IMR-90 (cell line): ENCODE measurements at regions not wholly inside any gene's neighbourhood (a gene's known extent, or its start where the extent isn't known, plus 50 kb on each side); places are given as distances from the start of the nearest gene placed in this dataset.

Experiments
- ATAC-seq: fragments of 200-7000 bp; cut with Tn5 transposase; 2 replicates; pipeline ENCODE4 v1.9.1; 2020; ENCODE audit warnings: low read depth, mild to moderate bottlenecking, moderate library complexity
- BruUV-seq: library from RNA; stranded (reverse); fragments of 400-500 nt; replicated peaks from 2 replicates; lab custom pipeline; 2021; lab: Mats Ljungman, UMichigan
- CTCF ChIA-PET: fragments of 300-600 bp; formaldehyde crosslinking; extraction: SDS; loops from one replicate; lab custom pipeline; 2021; ENCODE audit warnings: antibody characterized with exemption; lab: Yijun Ruan, JAX
- POLR2A ChIA-PET: fragments of 300-600 bp; sonication (Branson Sonifier 250); formaldehyde crosslinking; loops from one replicate; lab custom pipeline; 2022; ENCODE audit warnings: antibody characterized with exemption; ENCODE audit not compliant: unreplicated experiment; lab: Charles Lee
- DNase-seq: peaks from one replicate; pipeline ENCODE4 v3.0.0; 2013
- H2AFZ ChIP-seq: replicated peaks from 2 replicates; pipeline ENCODE3; 2013; ENCODE audit warnings: low read length, mild to moderate bottlenecking; ENCODE audit not compliant: poor library complexity
- H2AK5ac ChIP-seq: 2 replicates; pipeline ENCODE4 v1.6.1; 2013; ENCODE audit warnings: low read depth, low read length, inconsistent platforms
- H2AK9ac ChIP-seq: replicated peaks from 2 replicates; pipeline ENCODE3; 2013; ENCODE audit warnings: mild to moderate bottlenecking, low read depth, low read length, moderate library complexity; ENCODE audit not compliant: poor library complexity
- H2BK120ac ChIP-seq: 2 replicates; pipeline ENCODE4 v1.6.1; 2013; ENCODE audit warnings: low read depth, low read length, inconsistent platforms
- H2BK15ac ChIP-seq: 3 replicates; pipeline ENCODE4 v1.6.1; 2013; ENCODE audit warnings: low read depth, low read length, inconsistent platforms
- H2BK20ac ChIP-seq: 2 replicates; pipeline ENCODE4 v1.6.1; 2013; ENCODE audit warnings: low read depth, mild to moderate bottlenecking, inconsistent platforms, low read length, moderate library complexity
- H2BK5ac ChIP-seq: 2 replicates; pipeline ENCODE4 v1.6.1; 2013; ENCODE audit warnings: mild to moderate bottlenecking, low read depth, low read length, inconsistent platforms; ENCODE audit not compliant: poor library complexity, severe bottlenecking
- H3K14ac ChIP-seq: replicated peaks from 2 replicates; pipeline ENCODE4 v1.6.1; 2013; ENCODE audit warnings: low read depth, low read length, inconsistent platforms
- H3K18ac ChIP-seq: 2 replicates; pipeline ENCODE4 v1.6.1; 2013; ENCODE audit warnings: low read depth, low read length, control low read depth
- H3K23ac ChIP-seq: 2 replicates; pipeline ENCODE4 v1.6.1; 2013; ENCODE audit warnings: low read depth, low read length, inconsistent platforms
- H3K27ac ChIP-seq: 2 replicates; pipeline ENCODE4 v1.5.1; 2013; ENCODE audit warnings: mild to moderate bottlenecking, control low read depth, low read length; ENCODE audit not compliant: insufficient read depth
- H3K27me3 ChIP-seq: 2 replicates; pipeline ENCODE4 v1.6.1; 2013; ENCODE audit warnings: low read length; ENCODE audit not compliant: control insufficient read depth, insufficient read depth
- H3K36me3 ChIP-seq: 2 replicates; pipeline ENCODE4 v1.6.1; 2013; ENCODE audit warnings: low read length, mixed read lengths; ENCODE audit not compliant: control insufficient read depth, insufficient read depth
- H3K4ac ChIP-seq: 2 replicates; pipeline ENCODE4 v1.6.1; 2013; ENCODE audit warnings: low read depth, low read length, inconsistent platforms
- H3K4me1 ChIP-seq: 2 replicates; pipeline ENCODE4 v1.6.1; 2013; ENCODE audit warnings: low read length, mixed read lengths; ENCODE audit not compliant: control insufficient read depth, insufficient read depth
- H3K4me2 ChIP-seq: 2 replicates; pipeline ENCODE4 v1.6.1; 2013; ENCODE audit warnings: low read depth, mild to moderate bottlenecking, control low read depth, low read length, moderate library complexity
- H3K4me3 ChIP-seq: 2 replicates; pipeline ENCODE4 v1.5.1; 2013; ENCODE audit warnings: low read depth, mild to moderate bottlenecking, control low read depth, low read length, moderate library complexity; ENCODE audit not compliant: insufficient read depth
- H3K56ac ChIP-seq: 2 replicates; pipeline ENCODE4 v1.6.1; 2013; ENCODE audit warnings: low read length, inconsistent platforms; ENCODE audit not compliant: insufficient read depth; ENCODE audit errors: extremely low read depth
- H3K79me1 ChIP-seq, 2 experiments: 2 replicates each; pipeline ENCODE4 v1.6.1; 2013; ENCODE audit warnings: low read length in 2 of 2, inconsistent platforms in 1 of 2, low read depth in 1 of 2
- H3K9ac ChIP-seq: 2 replicates; pipeline ENCODE4 v1.6.1; 2013; ENCODE audit warnings: low read depth, low read length, control low read depth
- H3K9me1 ChIP-seq: 2 replicates; pipeline ENCODE4 v1.6.1; 2013; ENCODE audit warnings: low read length, inconsistent platforms; ENCODE audit not compliant: insufficient read depth
- H3K9me3 ChIP-seq: 2 replicates; pipeline ENCODE4 v1.6.1; 2013; ENCODE audit warnings: low read length; ENCODE audit not compliant: control insufficient read depth, insufficient read depth
- H4K20me1 ChIP-seq: 2 replicates; pipeline ENCODE4 v1.6.1; 2013; ENCODE audit warnings: low read length, inconsistent platforms; ENCODE audit not compliant: insufficient read depth
- H4K5ac ChIP-seq: 2 replicates; pipeline ENCODE4 v1.6.1; 2013; ENCODE audit warnings: mild to moderate bottlenecking, low read depth, low read length, control low read depth
- H4K8ac ChIP-seq, 2 experiments: 2 replicates each; pipeline ENCODE4 v1.6.1; 2013; ENCODE audit warnings: low read depth in 2 of 2, low read length in 2 of 2, control low read depth in 1 of 2, inconsistent platforms in 1 of 2
- H4K91ac ChIP-seq: 2 replicates; pipeline ENCODE4 v1.6.1; 2013; ENCODE audit warnings: low read depth, low read length, inconsistent platforms; ENCODE audit not compliant: insufficient read depth
- CEBPB ChIP-seq: IDR thresholded peaks from 2 replicates; pipeline ENCODE4 v1.6.1; 2012; ENCODE audit warnings: low read depth, low read length, improper control_type of control experiment
- CTCF ChIP-seq: conservative IDR thresholded peaks from 2 replicates; pipeline ENCODE4 v1.5.1; 2012; ENCODE audit warnings: mild to moderate bottlenecking, low read depth, low read length, improper control_type of control experiment
- RAD21 ChIP-seq: IDR thresholded peaks from 2 replicates; pipeline ENCODE4 v1.6.1; 2012; ENCODE audit warnings: low read length, improper control_type of control experiment
- SMC3 ChIP-seq: fragments of 150-350 bp; IDR thresholded peaks from 2 replicates; pipeline ENCODE4 v1.6.1; 2016; ENCODE audit warnings: low read depth, mild to moderate bottlenecking, antibody characterized with exemption, low read length, moderate library complexity
- WGBS, 2 experiments: methylation state at CpG; one replicate each; pipeline versions ENCODE4 v1.1.5 to v1.1.7; 2013; ENCODE audit warnings: missing lambda C conversion rate in 2 of 2; ENCODE audit not compliant: insufficient read length in 1 of 2; ENCODE audit errors: extremely low coverage in 2 of 2; 5-methylcytosine and 5-hydroxymethylcytosine counted together
- dilution Hi-C: fragments of 300-500 bp; cut with HindIII; formaldehyde crosslinking; loops from one replicate; pipeline ENCODE4 v1.14.3; 2018; ENCODE audit warnings: low sequenced_read_pairs; ENCODE audit not compliant: unreplicated experiment
- in situ Hi-C: fragments of 300-500 bp; cut with MboI; formaldehyde crosslinking; loops from 3 replicates; pipeline ENCODE4 v1.14.3; 2019; ENCODE audit warnings: low sequenced_read_pairs, inconsistent platforms, mixed read lengths
- intact Hi-C: fragments of 100-400 bp; cut with micrococcal nuclease; formaldehyde crosslinking; loops from 2 replicates; pipeline ENCODE4 v1.10.0; 2022

GRCh38 chr1:103461161-103462105 is 64.1 kb upstream of the RNPC3 start:
- H2BK5ac ChIP-seq, result no peak overlapping the region
- H3K9me3 ChIP-seq, result no peaks in the 10 kb centered on the region
- H4K91ac ChIP-seq, result no peak overlapping the region
- dilution Hi-C loops (no loop called here), intact Hi-C loops (loop anchor here (1.0 to 10.0 kb wide), 2 partner anchors 355 to 487 kb away; no protein-coding TSS in a partner anchor), in situ Hi-C loops (no loop called here)
- no peak overlapping the region for H3K14ac ChIP-seq
- TF ChIP-seq RAD21 (peak; percentile 59), CTCF (peak; percentile 63), SMC3 (peak; percentile 46; the same call in 1 of the 2 replicates), CEBPB (no peak)
- no peak overlapping the region for H2BK120ac ChIP-seq
- no peak overlapping the region for H3K4ac ChIP-seq
- no peaks in the 10 kb centered on the region for H3K79me1 ChIP-seq
- H3K36me3 ChIP-seq, result no peaks in the 10 kb centered on the region
- DNase-seq, result peak; percentile 16
- no peak overlapping the region for H3K4me2 ChIP-seq
- no peak for ATAC-seq
- H2AK9ac ChIP-seq, result no peak overlapping the region
- no peaks in the 10 kb centered on the region for H4K20me1 ChIP-seq
- no peak overlapping the region for H3K9ac ChIP-seq
- no peak overlapping the region for H3K4me3 ChIP-seq
- H3K9me1 ChIP-seq, result no peaks in the 10 kb centered on the region
- CTCF ChIA-PET, result interaction anchor here (0.5 to 1.5 kb wide), 7 partner anchors 10 to 1641 kb away, joined by 3 to 15 read pairs (median 4); no protein-coding TSS in a partner anchor
- H3K27me3 ChIP-seq, result no peaks in the 10 kb centered on the region
- BruUV-seq, result no TSS peak
- POLR2A ChIA-PET, result no interaction called here
- no peak overlapping the region for H2AK5ac ChIP-seq
- no peak overlapping the region for H3K23ac ChIP-seq
- WGBS, 2 experiments, result no CpG with 5 or more reads among the region's 1 CpG
- H4K8ac ChIP-seq, result no peak overlapping the region
- H3K56ac ChIP-seq, result no peak overlapping the region
- H3K27ac ChIP-seq, result no peak overlapping the region
- H2AFZ ChIP-seq, result no peak overlapping the region
- no peaks in the 10 kb centered on the region for H3K4me1 ChIP-seq
- H4K5ac ChIP-seq, result no peak overlapping the region
- H2BK15ac ChIP-seq, result no peak overlapping the region
- no peak overlapping the region for H3K18ac ChIP-seq
- no peak overlapping the region for H2BK20ac ChIP-seq
